RWPE1 (cell line): ENCODE measurements at regions not wholly inside any gene's neighbourhood (a gene's known extent, or its start where the extent isn't known, plus 50 kb on each side); places are given as distances from the start of the nearest gene placed in this dataset.

Experiments
- CTCF ChIA-PET: fragments of 350-600 bp; sonication (Branson Sonifier 250); formaldehyde crosslinking; extraction: SDS; loops from one replicate; lab custom pipeline; 2021; lab: Yijun Ruan, JAX
- POLR2A ChIA-PET: fragments of 400-600 bp; formaldehyde crosslinking; extraction: SDS; loops from one replicate; lab custom pipeline; 2020; ENCODE audit warnings: antibody characterized with exemption; ENCODE audit not compliant: low non-redundant PET; lab: Yijun Ruan, JAX
- DNase-seq: peaks from one replicate; pipeline ENCODE4 v3.0.0; 2012; ENCODE audit warnings: low spot score
- H3K27ac ChIP-seq: fragments of 450-650 bp; 2 replicates; pipeline ENCODE4 v1.5.1; 2017
- TF ChIP-seq, protein P1 (sequence below): fragments of 450-650 bp; conservative IDR thresholded peaks from 2 replicates; pipeline ENCODE4 v1.5.1; 2017; ENCODE audit warnings: low read depth, mild to moderate bottlenecking

DNA sequence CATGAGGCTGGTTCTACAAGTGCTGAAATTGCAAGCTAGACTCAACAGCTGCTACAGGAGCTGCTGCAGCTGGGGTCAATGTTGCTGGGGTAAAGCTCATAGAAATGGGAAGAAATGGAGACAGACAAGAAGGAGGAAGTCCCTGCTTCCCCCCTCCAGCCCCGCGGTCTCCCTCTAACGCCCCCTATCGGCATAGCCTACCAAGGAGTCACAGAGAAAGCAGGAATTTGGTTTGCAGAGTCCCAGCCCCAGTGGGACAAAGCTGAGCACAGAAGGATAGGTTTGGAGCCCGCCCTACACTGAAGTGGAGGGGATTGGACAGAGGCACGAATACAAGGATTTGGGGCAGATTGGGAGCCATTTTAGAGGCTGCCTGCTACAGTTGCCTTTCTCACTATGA is 176.9 kb upstream of the ANKRD28 start:
- ChIA-PET POLR2A (no interaction called here), CTCF (interaction anchor here (0.6 kb wide), 2 partner anchors 8 to 184 kb away, joined by 3 to 5 read pairs; no protein-coding TSS in a partner anchor)
- TF ChIP-seq, protein P1, sequence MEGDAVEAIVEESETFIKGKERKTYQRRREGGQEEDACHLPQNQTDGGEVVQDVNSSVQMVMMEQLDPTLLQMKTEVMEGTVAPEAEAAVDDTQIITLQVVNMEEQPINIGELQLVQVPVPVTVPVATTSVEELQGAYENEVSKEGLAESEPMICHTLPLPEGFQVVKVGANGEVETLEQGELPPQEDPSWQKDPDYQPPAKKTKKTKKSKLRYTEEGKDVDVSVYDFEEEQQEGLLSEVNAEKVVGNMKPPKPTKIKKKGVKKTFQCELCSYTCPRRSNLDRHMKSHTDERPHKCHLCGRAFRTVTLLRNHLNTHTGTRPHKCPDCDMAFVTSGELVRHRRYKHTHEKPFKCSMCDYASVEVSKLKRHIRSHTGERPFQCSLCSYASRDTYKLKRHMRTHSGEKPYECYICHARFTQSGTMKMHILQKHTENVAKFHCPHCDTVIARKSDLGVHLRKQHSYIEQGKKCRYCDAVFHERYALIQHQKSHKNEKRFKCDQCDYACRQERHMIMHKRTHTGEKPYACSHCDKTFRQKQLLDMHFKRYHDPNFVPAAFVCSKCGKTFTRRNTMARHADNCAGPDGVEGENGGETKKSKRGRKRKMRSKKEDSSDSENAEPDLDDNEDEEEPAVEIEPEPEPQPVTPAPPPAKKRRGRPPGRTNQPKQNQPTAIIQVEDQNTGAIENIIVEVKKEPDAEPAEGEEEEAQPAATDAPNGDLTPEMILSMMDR: no peak
- no peak for DNase-seq
- no peak overlapping the region for H3K27ac ChIP-seq

DNA sequence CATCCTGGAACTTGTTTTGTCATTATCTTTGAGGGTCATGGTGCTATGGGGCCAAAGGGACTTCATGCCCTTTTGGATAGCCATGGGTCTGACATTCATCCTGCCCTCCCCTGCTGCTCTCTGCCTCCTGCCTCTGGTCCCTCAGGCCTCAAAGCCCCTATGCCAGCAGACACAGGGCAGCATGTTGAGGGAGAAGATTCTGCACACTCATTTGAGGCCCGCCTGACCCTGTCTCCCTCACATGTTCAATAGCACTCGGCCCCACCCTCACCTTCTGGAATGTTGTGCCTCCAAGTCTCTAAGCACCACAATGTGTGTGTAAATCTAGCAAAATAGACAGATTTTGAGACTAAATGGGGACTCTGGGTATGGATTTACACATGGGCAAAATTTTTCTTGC is 178.7 kb upstream of the ANKRD28 start:
- DNase-seq: no peak
- POLR2A ChIA-PET: no interaction called here
- TF ChIP-seq, protein P1: no peak
- CTCF ChIA-PET: no interaction called here
- no peak overlapping the region for H3K27ac ChIP-seq

DNA sequence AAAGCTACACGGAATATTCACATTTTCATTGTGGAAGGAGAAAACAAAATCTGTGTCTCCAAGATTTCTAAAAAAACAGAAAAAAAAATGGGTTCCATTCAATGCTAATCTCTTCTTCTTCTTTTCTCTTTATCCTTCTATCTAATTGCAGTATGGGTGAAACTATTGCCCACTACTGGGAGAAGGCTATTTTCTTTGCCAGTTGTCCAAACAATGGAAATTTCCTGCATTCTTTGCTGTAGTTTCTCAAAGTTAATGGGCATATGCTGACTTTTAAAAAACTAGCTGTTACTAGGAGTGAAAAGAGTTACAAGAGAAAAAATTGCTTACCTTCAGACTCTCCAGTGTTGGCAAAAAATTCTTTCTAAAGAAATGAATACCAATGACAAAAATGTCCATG is 179.3 kb upstream of the ANKRD28 start:
- no peak for DNase-seq
- ChIA-PET POLR2A (no interaction called here), CTCF (no interaction called here)
- no peak overlapping the region for H3K27ac ChIP-seq
- TF ChIP-seq, protein P1: no peak

DNA sequence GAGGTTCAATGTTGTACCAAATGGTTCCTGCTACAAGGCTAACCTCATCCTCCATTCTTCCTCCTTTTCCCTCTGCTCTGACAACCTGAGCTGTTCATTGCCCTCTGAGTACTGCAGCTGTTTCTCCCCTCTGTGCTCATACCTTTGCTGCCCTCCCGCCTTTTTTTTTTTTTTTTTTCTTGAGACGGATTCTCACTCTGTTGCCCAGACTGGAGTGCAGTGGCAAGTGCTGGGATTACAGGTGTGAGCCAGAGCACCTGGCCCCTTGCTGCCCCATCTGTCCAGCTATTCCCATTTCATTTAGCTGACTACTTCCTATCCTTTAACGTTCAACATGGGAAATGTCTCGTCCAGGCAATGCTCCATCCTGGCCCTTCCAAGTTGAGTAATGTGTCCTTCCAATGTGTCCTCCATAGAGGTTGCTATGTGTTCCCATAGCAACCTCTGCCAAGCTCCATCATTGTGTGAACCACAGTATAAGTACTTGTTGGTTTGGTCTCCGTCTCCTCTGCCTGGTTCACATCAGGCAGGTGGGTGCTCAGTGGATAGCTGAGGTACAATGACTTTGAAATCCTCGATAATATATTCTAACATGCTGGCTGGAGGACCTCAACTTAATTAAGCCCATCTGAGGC is 179.9 kb upstream of the ANKRD28 start:
- ChIA-PET POLR2A (no interaction called here), CTCF (no interaction called here)
- H3K27ac ChIP-seq: no peak overlapping the region
- no peak for DNase-seq
- TF ChIP-seq, protein P1: no peak

DNA sequence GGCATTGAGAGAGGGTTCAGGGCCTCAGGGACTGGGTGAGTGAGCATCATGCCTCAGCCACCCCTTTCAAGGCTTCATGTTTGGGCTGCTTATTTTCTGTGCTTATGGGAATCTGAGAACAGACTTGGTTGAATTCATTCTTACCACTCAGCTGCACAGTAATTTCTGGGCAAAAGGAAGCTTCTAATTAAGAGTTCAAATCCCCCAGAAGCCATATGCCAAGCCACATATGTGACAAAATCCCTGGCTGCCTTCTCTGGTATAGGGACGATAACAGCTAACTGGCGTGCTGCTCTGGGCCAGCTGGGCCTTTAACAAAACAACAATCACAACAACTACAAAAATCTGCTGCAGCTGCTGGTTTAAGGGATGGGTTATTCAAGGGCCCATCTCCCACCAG is 181.0 kb upstream of the ANKRD28 start:
- POLR2A ChIA-PET: no interaction called here
- TF ChIP-seq, protein P1: no peak
- no peak for DNase-seq
- CTCF ChIA-PET: no interaction called here
- H3K27ac ChIP-seq: no peak overlapping the region

DNA sequence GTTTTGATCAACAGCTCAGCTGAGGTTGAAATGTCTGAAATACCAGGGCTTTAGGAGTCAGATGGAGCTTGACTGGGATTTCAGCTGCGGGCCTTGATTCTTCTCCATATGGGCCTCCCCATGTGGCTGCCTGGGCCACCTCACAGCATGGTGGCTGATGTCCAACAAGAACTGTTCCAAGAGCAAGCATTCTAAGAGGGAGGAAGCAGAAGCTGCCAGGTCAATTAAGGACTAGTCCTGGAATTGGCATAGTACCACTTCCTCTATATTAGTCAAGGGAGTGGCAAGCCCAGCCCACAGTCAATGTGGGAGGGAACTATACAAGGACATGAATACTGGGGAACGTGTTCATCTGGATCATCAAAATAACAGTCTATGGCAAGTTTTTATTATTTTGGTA is 181.7 kb upstream of the ANKRD28 start:
- ChIA-PET POLR2A (no interaction called here), CTCF (no interaction called here)
- TF ChIP-seq, protein P1: no peak
- DNase-seq: no peak
- no peak overlapping the region for H3K27ac ChIP-seq

DNA sequence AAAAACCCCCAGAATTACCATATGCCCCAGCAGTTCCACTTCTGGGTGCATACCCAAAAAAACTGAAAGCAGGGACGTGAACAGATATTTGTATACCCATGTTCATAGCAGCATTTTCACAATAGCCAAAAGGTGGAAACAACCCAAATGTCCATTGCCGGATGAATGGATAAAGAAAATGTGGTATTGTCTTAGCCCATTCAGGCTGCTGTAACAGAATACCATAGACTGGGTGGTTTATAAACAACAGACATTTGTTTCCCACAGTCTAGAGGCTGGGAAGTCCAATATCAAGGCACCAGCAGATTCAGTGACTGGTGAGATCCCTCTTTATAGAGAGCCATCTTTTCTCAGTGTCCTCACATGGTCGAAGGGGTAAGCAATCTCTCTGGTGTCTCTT is 182.1 kb upstream of the ANKRD28 start:
- no peak for DNase-seq
- ChIA-PET POLR2A (no interaction called here), CTCF (no interaction called here)
- TF ChIP-seq, protein P1: no peak
- no peak overlapping the region for H3K27ac ChIP-seq
